BE2C (cell line): ENCODE measurements at regions not wholly inside any gene's neighbourhood (a gene's known extent, or its start where the extent isn't known, plus 50 kb on each side); places are given as distances from the start of the nearest gene placed in this dataset.

Experiments
- DNase-seq: peaks from one replicate; pipeline ENCODE4 v3.0.0-alpha.2; 2020
- H3K27me3 ChIP-seq: fragments of 250-450 bp; sonication (Bioruptor Pico); 2 replicates; pipeline ENCODE4 v1.5.1; 2020; ENCODE audit warnings: mild to moderate bottlenecking
- H3K36me3 ChIP-seq: fragments of 250-450 bp; sonication (Bioruptor Pico); 2 replicates; pipeline ENCODE4 v1.5.1; 2020; ENCODE audit warnings: mild to moderate bottlenecking
- H3K4me1 ChIP-seq: fragments of 250-450 bp; sonication (Bioruptor Pico); 2 replicates; pipeline ENCODE4 v1.5.1; 2020
- H3K4me3 ChIP-seq: 2 replicates; pipeline ENCODE4 v1.5.1; 2011; ENCODE audit warnings: low read depth, low read length
- H3K9me3 ChIP-seq: fragments of 250-450 bp; sonication (Bioruptor Pico); 2 replicates; pipeline ENCODE4 v1.5.1; 2020
- TF ChIP-seq, protein P1 (sequence below): IDR thresholded peaks from 2 replicates; pipeline ENCODE4 v1.5.1; 2012; ENCODE audit warnings: mild to moderate bottlenecking, low read depth, low read length

DNA sequence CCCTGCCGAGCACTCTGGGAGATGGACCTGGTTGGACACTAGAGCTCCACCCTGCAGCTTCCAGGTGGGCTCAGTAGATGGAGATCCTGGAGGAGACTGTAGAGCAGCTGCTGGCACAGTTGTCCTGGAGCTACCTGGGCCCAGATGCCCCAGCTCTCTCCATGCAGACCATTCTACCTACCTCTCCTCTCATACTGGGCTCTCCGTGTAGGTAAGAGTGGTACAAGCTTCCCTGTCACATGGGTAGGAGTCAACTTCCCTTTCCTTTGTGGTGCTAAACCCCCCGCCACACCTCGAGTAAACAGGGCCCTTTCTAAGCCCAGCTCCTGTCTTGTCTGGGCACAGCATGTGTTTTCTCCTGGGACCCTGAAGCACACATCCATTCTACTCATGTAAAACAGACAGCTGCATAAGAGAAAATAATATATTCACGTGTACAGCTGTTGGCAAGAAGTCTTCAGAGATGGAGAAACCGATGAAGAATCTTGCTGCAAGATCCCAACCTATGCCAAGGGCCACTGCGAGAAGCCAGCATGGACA is 108.1 kb upstream of the DUSP22 start:
- H3K4me1 ChIP-seq = no peaks in the 10 kb centered on the region
- no peaks in the 10 kb centered on the region for H3K36me3 ChIP-seq
- no peak overlapping the region for H3K4me3 ChIP-seq
- no peaks in the 10 kb centered on the region for H3K9me3 ChIP-seq
- no peak for DNase-seq
- no peaks in the 10 kb centered on the region; the same call in 1 of the 2 replicates for H3K27me3 ChIP-seq
- TF ChIP-seq, protein P1, sequence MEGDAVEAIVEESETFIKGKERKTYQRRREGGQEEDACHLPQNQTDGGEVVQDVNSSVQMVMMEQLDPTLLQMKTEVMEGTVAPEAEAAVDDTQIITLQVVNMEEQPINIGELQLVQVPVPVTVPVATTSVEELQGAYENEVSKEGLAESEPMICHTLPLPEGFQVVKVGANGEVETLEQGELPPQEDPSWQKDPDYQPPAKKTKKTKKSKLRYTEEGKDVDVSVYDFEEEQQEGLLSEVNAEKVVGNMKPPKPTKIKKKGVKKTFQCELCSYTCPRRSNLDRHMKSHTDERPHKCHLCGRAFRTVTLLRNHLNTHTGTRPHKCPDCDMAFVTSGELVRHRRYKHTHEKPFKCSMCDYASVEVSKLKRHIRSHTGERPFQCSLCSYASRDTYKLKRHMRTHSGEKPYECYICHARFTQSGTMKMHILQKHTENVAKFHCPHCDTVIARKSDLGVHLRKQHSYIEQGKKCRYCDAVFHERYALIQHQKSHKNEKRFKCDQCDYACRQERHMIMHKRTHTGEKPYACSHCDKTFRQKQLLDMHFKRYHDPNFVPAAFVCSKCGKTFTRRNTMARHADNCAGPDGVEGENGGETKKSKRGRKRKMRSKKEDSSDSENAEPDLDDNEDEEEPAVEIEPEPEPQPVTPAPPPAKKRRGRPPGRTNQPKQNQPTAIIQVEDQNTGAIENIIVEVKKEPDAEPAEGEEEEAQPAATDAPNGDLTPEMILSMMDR = no peak

DNA sequence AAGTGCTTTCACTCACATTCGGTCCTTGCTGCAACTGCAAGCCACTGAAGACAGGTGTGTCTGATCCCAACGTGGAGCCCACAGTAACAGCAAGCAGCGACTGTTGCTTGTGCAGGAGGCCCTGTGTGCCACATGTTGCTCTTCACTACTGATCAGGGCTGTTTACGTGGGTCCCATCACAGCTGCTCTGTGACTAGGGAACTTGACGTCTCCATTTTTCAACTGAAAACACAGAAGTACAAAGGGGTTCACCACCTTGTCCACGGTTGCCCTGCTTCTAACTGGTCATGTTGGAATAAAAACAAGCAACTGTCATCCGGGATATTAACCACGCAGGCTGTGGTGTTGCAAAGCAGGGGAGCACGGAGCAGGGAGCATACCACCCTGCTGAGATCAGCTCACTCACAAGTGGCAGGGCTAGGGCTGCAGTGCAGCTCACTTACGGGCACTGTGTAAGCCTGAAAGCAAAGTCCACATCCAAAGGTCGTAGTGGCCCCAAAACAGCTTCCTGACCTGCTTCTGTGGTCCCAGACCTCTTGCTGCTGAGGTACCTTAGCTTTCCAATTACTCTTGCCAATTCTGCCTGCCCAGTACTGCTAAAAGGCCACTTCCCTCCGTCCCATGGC is 105.8 kb upstream of the DUSP22 start:
- Histone ChIP-seq H3K36me3 (no peaks in the 10 kb centered on the region), H3K4me1 (no peaks in the 10 kb centered on the region), H3K9me3 (no peaks in the 10 kb centered on the region), H3K27me3 (no peaks in the 10 kb centered on the region; the same call in 1 of the 2 replicates), H3K4me3 (no peak overlapping the region)
- DNase-seq = no peak
- TF ChIP-seq, protein P1 = no peak

DNA sequence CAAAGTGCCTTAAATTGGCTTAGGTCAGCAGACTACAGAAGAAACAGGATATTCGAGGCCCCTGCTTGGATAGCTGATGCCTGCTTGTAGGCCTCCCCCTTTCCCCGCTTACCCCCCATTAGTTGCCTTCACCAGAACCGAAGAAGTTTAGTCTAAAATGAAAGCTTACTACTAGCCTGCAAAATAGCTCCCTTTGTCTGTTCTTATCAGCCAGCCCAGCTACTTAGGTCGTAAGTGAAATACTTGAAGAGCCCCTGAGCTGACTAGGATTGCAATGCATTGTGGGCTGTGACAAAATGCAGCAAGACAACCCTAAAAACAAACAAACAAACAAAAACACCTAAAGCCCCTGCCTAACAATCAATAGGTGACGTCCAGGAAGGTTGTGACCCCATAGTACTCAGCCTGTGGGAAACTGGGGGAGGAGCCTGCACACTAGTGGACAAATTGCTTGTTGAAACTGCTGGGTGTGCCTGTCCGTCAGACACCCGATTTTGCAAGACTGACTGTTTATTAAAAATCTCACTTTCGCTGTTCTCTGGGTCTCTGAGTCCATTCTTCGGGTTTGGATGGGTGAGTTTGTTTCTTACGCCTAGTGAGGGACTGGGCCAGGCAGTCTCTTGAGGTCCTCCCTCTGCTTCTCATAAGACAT is 105.0 kb upstream of the DUSP22 start:
- H3K27me3 ChIP-seq = no peaks in the 10 kb centered on the region; the same call in 1 of the 2 replicates
- DNase-seq = no peak
- TF ChIP-seq, protein P1 = no peak
- no peaks in the 10 kb centered on the region for H3K36me3 ChIP-seq
- no peak overlapping the region for H3K4me3 ChIP-seq
- no peaks in the 10 kb centered on the region for H3K9me3 ChIP-seq
- no peaks in the 10 kb centered on the region for H3K4me1 ChIP-seq

- DNase-seq = peak; percentile 74
- no peaks in the 10 kb centered on the region for H3K9me3 ChIP-seq
- H3K27me3 ChIP-seq = no peaks in the 10 kb centered on the region
- TF ChIP-seq, protein P1 = peak; percentile 91
- H3K4me3 ChIP-seq = no peak overlapping the region
- H3K4me1 ChIP-seq = no peaks in the 10 kb centered on the region
- no peaks in the 10 kb centered on the region for H3K36me3 ChIP-seq
These were observed 103.2 kb upstream of the DUSP22 start for GRCh38 chr6:188821-189655.

- no peak overlapping the region for H3K4me3 ChIP-seq
- no peaks in the 10 kb centered on the region for H3K9me3 ChIP-seq
- no peaks in the 10 kb centered on the region for H3K36me3 ChIP-seq
- TF ChIP-seq, protein P1 = no peak
- no peaks in the 10 kb centered on the region for H3K27me3 ChIP-seq
- H3K4me1 ChIP-seq = no peaks in the 10 kb centered on the region
- DNase-seq = no peak
These were observed 102.6 kb upstream of the DUSP22 start for GRCh38 chr6:189676-190075.
